Brain microvascular endothelial cell (primary cell): ENCODE measurements at regions not wholly inside any gene's neighbourhood (a gene's known extent, or its start where the extent isn't known, plus 50 kb on each side); places are given as distances from the start of the nearest gene placed in this dataset.

ENCODE experiments used
- DNase-seq: peaks from one replicate; pipeline ENCODE4 v3.0.0-alpha.2; 2020
- H3K27ac ChIP-seq: fragments of 250-450 bp; sonication (Bioruptor Pico); 2 replicates; pipeline ENCODE4 v1.5.1; 2020; ENCODE audit warnings: mild to moderate bottlenecking, moderate library complexity
- H3K27me3 ChIP-seq: fragments of 250-450 bp; sonication (Bioruptor Pico); replicated peaks from 2 replicates; pipeline ENCODE4 v1.5.1; 2020; ENCODE audit warnings: mild to moderate bottlenecking
- H3K36me3 ChIP-seq: fragments of 250-450 bp; sonication (Bioruptor Pico); replicated peaks from 2 replicates; pipeline ENCODE4 v1.5.1; 2020; ENCODE audit warnings: mild to moderate bottlenecking
- H3K4me3 ChIP-seq: 2 replicates; pipeline ENCODE4 v1.5.1; 2011; ENCODE audit warnings: low read depth, mild to moderate bottlenecking, control low read depth, low read length, moderate library complexity
- in situ Hi-C: cut with HindIII; loops from 2 replicates; pipeline ENCODE4 v1.10.0; 2017; ENCODE audit warnings: low sequenced_read_pairs, low pct_ligation_motif_present
- TF ChIP-seq, protein P1 (sequence below): IDR thresholded peaks from 2 replicates; pipeline ENCODE4 v1.5.1; 2011; ENCODE audit warnings: low read depth, mild to moderate bottlenecking, moderate library complexity, low read length, control low read depth, inconsistent platforms; ENCODE audit errors: missing control alignments

DNA sequence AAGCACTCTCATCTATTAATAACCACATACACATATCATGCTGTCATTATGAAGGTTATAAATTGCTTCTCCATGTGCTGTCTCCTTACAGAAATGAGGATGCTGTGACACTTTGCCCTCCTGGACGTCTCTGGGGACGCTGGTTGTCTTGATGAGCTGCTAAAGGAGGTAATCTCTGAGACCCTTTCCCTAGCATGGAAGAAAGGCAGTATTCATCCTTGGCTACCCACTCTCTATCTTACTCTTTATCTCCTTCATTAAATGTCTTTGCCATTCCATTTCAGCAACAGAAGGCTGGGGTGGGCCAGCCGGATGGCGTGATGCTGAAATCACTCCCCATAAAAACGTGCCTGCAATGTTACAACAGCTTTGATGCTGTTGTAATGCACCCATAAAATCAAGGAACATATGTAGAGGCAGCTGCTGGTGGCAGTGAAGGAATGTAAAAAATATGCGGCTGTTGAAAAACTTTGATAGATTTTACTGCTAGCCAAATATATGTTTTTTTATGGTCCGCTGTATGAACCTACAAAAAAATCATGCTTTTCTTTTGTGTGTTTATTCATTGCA lies 715.1 kb upstream of the API5 start:
- Histone ChIP-seq H3K27me3 (no peaks in the 10 kb centered on the region), H3K4me3 (no peak overlapping the region), H3K36me3 (no peaks in the 10 kb centered on the region), H3K27ac (no peak overlapping the region)
- TF ChIP-seq, protein P1, sequence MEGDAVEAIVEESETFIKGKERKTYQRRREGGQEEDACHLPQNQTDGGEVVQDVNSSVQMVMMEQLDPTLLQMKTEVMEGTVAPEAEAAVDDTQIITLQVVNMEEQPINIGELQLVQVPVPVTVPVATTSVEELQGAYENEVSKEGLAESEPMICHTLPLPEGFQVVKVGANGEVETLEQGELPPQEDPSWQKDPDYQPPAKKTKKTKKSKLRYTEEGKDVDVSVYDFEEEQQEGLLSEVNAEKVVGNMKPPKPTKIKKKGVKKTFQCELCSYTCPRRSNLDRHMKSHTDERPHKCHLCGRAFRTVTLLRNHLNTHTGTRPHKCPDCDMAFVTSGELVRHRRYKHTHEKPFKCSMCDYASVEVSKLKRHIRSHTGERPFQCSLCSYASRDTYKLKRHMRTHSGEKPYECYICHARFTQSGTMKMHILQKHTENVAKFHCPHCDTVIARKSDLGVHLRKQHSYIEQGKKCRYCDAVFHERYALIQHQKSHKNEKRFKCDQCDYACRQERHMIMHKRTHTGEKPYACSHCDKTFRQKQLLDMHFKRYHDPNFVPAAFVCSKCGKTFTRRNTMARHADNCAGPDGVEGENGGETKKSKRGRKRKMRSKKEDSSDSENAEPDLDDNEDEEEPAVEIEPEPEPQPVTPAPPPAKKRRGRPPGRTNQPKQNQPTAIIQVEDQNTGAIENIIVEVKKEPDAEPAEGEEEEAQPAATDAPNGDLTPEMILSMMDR, result no peak
- no peak for DNase-seq
- in situ Hi-C loops, result no loop called here

DNA sequence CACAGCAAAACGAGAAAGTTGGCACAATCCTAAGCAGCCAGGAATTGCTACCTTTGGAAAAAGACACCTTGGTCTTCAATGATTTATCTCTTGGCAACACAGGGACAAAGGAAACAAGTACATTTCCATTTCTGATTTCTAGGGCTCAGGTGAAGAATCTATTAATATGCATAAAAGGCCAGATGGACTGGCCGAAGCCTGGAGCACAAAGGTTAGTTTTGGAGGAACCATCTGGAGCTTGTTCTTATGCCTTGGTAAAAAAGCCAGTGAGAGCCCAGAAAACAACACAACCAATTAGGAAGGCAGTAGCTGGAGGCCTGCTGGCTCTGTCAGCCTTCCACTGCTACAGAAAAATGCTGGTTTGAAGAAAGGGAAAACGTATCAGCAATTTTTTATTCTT lies 713.5 kb upstream of the API5 start:
- in situ Hi-C loops, result no loop called here
- no peak overlapping the region for H3K4me3 ChIP-seq
- no peak overlapping the region for H3K27ac ChIP-seq
- no peak for DNase-seq
- TF ChIP-seq, protein P1, result no peak
- no peaks in the 10 kb centered on the region for H3K27me3 ChIP-seq
- no peaks in the 10 kb centered on the region for H3K36me3 ChIP-seq

DNA sequence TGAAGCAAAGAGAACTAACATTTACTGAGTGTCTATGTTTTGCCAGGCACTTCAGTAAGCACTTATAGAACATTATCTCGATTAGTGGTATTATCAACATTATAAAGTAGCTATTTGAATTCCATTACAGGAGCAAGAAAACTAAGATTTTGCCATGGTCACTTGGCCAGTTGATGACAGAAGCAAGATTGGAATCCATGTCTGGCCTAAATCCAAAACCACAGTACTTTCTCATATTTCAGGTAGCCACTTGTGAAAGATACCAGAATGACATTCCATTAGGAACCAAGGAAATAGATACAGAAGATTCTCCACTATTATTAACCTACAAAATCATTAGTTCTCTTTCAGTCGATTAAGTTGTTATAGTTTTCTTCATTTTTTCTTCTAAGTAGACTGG lies 691.0 kb upstream of the API5 start:
- no peaks in the 10 kb centered on the region for H3K27me3 ChIP-seq
- TF ChIP-seq, protein P1, result no peak
- H3K36me3 ChIP-seq, result no peaks in the 10 kb centered on the region
- H3K4me3 ChIP-seq, result no peak overlapping the region
- no peak for DNase-seq
- in situ Hi-C loops, result no loop called here
- no peak overlapping the region for H3K27ac ChIP-seq

DNA sequence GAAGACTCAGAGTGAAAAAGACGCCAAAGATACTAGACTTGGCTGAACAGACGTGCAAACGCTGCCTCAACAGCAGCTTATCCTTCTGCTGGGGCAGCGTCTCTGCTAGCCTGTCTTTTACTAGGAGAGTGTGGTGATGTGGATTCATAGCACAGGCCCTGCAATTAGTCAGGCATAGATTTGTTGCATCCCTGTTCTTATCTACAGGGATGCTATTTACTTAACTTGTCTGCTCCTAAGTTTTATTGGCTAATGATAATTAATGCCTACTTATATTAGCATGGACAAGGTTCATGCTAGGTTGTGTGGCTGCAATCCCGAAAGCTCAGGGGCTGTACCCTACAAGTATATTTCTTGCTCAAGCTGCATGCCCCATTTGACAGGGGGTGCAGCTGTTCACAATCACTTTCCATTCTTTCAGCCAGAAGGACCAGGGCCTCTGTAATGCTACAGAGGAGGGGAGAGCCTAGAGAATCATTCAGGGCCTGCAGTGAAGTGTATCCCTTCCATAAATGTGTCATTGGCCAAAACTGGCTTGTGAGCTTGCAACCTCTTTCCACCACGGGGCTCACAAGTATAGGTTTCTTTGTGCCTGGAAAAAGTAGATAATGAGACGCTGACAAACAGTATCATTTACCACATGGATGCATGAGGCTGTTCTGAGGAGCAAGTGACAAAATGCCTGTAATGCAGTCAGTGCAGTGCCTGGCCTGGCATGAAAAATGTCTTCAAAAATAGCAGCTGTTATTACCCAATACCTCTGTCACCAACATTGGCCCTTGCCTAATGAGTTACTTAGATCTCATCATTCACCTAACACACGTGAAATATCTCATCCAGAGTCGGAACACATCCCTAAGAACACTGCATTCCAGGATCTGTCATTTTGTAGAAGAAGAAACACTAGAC lies 685.8 kb upstream of the API5 start:
- TF ChIP-seq, protein P1, result no peak
- no peaks in the 10 kb centered on the region for H3K36me3 ChIP-seq
- DNase-seq, result no peak
- H3K27ac ChIP-seq, result no peak overlapping the region
- no peaks in the 10 kb centered on the region for H3K27me3 ChIP-seq
- in situ Hi-C loops, result no loop called here
- H3K4me3 ChIP-seq, result no peak overlapping the region

DNA sequence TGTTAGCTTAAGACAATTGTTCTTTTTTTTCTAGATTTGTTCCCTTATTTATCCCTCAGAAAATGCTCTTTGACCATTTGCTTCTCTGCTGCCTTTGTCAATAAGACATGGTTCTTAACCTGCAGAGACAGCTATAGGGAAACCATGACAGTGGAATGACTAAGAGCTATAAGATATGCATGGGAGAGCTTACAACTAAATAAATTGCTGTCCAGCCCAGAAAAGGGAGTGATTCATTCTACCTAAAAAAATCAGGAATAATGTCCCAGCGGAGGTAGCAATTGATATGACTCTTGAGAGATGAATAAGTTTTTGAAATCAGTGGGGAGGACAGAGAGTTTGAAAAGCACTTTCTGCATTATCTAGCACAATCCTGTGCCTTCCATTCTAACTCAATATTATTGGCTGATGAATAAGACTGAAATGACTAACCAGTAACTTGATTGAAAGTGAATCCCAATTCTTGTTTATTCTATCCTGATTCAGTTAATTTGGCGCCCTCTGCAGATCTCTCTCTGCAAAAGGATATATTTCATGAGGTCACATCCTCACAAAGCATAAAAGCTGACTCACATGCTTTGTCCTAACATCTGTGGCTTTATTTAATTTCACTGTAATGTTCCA lies 680.5 kb upstream of the API5 start:
- H3K36me3 ChIP-seq, result no peaks in the 10 kb centered on the region
- no peak overlapping the region for H3K27ac ChIP-seq
- in situ Hi-C loops, result no loop called here
- H3K4me3 ChIP-seq, result no peak overlapping the region
- no peaks in the 10 kb centered on the region for H3K27me3 ChIP-seq
- TF ChIP-seq, protein P1, result no peak
- DNase-seq, result peak; percentile 36
